Nephron (organoid): ENCODE measurements at regions not wholly inside any gene's neighbourhood (a gene's known extent, or its start where the extent isn't known, plus 50 kb on each side); places are given as distances from the start of the nearest gene placed in this dataset.

ENCODE experiments used
- H3K27ac Mint-ChIP-seq, 3 experiments: 2 replicates each; pipeline ENCODE4 v1.8.0; 2020; ENCODE audit warnings: mixed read lengths in 3 of 3, mild to moderate bottlenecking in 2 of 3, moderate library complexity in 1 of 3
- H3K27me3 Mint-ChIP-seq: 2 replicates; pipeline ENCODE4 v1.8.0; 2021; ENCODE audit warnings: low read depth, mild to moderate bottlenecking, moderate library complexity, mixed read lengths
- H3K36me3 Mint-ChIP-seq: 2 replicates; pipeline ENCODE4 v1.8.0; 2020; ENCODE audit warnings: low read depth, mixed read lengths
- H3K4me1 Mint-ChIP-seq: 2 replicates; pipeline ENCODE4 v1.8.0; 2020; ENCODE audit warnings: mixed read lengths
- H3K4me3 Mint-ChIP-seq, 3 experiments: 2 replicates each; pipeline ENCODE4 v1.8.0; 2020; ENCODE audit warnings: mild to moderate bottlenecking in 3 of 3, mixed read lengths in 3 of 3, moderate library complexity in 2 of 3
- H3K9me3 Mint-ChIP-seq: 2 replicates; pipeline ENCODE4 v1.8.0; 2020; ENCODE audit warnings: mixed read lengths
- TF ChIP-seq, protein P1 (sequence below), 3 experiments: fragments of 200-600 bp; sonication (generic); IDR thresholded peaks; one replicate each; pipeline ENCODE4 v1.5.0; 2021; ENCODE audit warnings: antibody characterized with exemption in 3 of 3; ENCODE audit not compliant: unreplicated experiment in 3 of 3

- TF ChIP-seq, protein P1, sequence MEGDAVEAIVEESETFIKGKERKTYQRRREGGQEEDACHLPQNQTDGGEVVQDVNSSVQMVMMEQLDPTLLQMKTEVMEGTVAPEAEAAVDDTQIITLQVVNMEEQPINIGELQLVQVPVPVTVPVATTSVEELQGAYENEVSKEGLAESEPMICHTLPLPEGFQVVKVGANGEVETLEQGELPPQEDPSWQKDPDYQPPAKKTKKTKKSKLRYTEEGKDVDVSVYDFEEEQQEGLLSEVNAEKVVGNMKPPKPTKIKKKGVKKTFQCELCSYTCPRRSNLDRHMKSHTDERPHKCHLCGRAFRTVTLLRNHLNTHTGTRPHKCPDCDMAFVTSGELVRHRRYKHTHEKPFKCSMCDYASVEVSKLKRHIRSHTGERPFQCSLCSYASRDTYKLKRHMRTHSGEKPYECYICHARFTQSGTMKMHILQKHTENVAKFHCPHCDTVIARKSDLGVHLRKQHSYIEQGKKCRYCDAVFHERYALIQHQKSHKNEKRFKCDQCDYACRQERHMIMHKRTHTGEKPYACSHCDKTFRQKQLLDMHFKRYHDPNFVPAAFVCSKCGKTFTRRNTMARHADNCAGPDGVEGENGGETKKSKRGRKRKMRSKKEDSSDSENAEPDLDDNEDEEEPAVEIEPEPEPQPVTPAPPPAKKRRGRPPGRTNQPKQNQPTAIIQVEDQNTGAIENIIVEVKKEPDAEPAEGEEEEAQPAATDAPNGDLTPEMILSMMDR (IDR thresholded peaks at IDR 0.05; ENCODE audit: unreplicated experiment in 3 of 3) = no peak
- no peaks in the 10 kb centered on the region for H3K9me3 Mint-ChIP-seq
- peaks cover 49% of the 10 kb centered on the region for H3K27me3 Mint-ChIP-seq
- peaks cover 20% of the 10 kb centered on the region for H3K4me1 Mint-ChIP-seq
- no peaks in the 10 kb centered on the region for H3K36me3 Mint-ChIP-seq
- no peak overlapping the region for H3K4me3 Mint-ChIP-seq
- H3K27ac Mint-ChIP-seq = no peak overlapping the region
These were observed 331.6 kb downstream of the C16orf95 start for GRCh38 chr16:86985648-86986015.

- TF ChIP-seq, protein P1 (IDR thresholded peaks at IDR 0.05; ENCODE audit: unreplicated experiment in 3 of 3) = peak in 2 of 3 experiments; percentile 23 to 35
- H3K27ac Mint-ChIP-seq = no peak overlapping the region
These were observed 331.1 kb downstream of the C16orf95 start for GRCh38 chr16:86986136-86986535.

DNA sequence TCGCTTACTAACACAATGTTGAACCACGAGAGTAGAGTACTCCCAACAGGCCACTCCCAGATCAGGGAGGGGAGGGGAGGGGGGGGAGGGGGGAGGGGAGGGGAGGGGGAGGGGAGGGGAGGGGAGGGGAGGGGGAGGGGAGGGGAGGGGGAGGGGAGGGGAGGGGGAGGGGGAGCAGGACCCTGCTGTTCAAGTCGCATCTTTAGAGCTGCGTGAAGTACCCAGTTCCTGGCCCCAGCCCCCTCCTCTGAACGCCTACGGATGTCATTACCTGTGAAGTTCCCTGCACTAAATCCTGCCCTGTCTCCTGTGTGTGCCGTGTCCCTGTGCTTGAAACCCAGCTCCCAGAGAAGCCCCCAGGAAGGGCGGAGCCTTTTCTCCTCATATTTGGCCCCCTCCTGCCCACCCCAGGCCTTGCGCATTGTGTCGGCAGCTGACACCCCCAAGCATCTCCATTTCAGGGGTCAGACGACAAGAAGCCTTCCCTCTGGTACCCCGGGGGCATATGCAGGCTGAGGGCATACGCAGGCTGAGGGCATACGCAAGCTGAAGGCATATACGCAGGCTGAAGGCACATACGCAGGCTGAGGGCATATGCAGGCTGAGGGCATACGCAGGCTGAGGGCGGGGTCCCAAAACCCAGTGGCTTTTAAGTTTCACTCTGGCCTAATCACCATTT is 330.2 kb downstream of the C16orf95 start:
- Mint-ChIP-seq H3K9me3 (no peaks in the 10 kb centered on the region), H3K27me3 (peaks cover 54% of the 10 kb centered on the region), H3K4me3 (no peak overlapping the region), H3K4me1 (peaks cover 20% of the 10 kb centered on the region), H3K36me3 (no peaks in the 10 kb centered on the region), H3K27ac (no peak overlapping the region)
- TF ChIP-seq, protein P1 (IDR thresholded peaks at IDR 0.05; ENCODE audit: unreplicated experiment in 3 of 3) = no peak

More at GRCh38 chr16:86986136-86986535, 331.1 kb downstream of the C16orf95 start:
- Mint-ChIP-seq H3K4me3 (no peak overlapping the region), H3K4me1 (peaks cover 20% of the 10 kb centered on the region), H3K9me3 (no peaks in the 10 kb centered on the region), H3K27me3 (peaks cover 54% of the 10 kb centered on the region), H3K36me3 (no peaks in the 10 kb centered on the region)

DNA sequence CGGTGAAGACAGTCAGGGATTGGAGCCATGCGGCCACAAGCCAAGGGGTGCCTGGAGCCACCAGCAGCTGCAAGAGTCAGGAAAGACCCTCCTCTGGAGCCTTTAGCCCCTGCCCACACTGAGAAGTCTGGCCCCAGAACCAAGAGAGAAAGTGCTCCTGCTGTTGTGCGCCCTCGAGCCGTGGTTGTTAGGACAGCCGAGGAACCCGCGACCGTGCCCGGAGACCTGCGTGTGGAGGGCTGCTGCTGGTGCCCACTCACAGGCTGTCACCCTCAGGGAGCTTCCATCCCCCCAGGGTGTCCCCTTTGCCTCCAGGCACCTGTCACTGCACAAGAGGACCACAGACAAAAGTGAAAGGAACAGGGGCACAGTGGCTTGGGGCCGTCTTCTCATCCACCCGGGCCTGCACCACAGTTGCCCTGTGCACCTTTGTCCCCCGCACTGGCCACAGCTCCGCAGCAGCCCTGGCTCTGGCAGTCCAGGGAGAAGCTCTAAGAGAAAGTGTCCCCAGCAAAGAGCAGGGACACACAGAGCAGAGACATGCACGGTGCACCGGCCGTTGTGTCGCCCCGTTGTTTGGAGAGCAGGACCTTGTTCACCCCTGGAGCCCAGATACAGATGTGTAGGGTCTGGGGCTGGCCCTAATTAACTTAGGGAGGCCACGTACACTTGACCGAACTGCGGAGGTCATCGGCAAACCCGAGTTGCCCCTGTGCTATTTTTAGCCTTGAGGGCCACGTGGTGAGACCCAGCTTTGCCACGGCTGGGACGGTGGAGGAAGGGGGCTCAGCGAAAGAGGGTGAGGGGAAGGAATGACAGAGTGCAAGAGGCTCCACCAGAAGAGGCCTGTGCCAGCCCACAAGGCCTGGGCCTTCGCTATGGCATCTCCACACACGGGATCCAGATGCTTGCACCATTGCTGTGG is 329.2 kb downstream of the C16orf95 start:
- H3K9me3 Mint-ChIP-seq = no peaks in the 10 kb centered on the region
- no peak overlapping the region for H3K4me3 Mint-ChIP-seq
- peaks cover 54% of the 10 kb centered on the region for H3K27me3 Mint-ChIP-seq
- peaks cover 20% of the 10 kb centered on the region for H3K4me1 Mint-ChIP-seq
- H3K27ac Mint-ChIP-seq = peak overlapping the region in 2 of 3 experiments; percentile 57 to 58
- TF ChIP-seq, protein P1 (IDR thresholded peaks at IDR 0.05; ENCODE audit: unreplicated experiment in 3 of 3) = no peak
- no peaks in the 10 kb centered on the region for H3K36me3 Mint-ChIP-seq

- no peaks in the 10 kb centered on the region for H3K36me3 Mint-ChIP-seq
- H3K4me1 Mint-ChIP-seq = peaks cover 25% of the 10 kb centered on the region
These were observed 328.1 kb downstream of the C16orf95 start for GRCh38 chr16:86988920-86989696.

More at GRCh38 chr16:86988920-86989696, 328.1 kb downstream of the C16orf95 start:
- H3K27me3 Mint-ChIP-seq = peaks cover 62% of the 10 kb centered on the region
- H3K4me3 Mint-ChIP-seq = peak overlapping the region in 1 of 3 experiments; percentile 24
- TF ChIP-seq, protein P1 (IDR thresholded peaks at IDR 0.05; ENCODE audit: unreplicated experiment in 3 of 3) = no peak
- peak overlapping the region; percentile 1 to 72 (median 66) for H3K27ac Mint-ChIP-seq
- no peaks in the 10 kb centered on the region for H3K9me3 Mint-ChIP-seq
